HG02623 (cell line): ENCODE measurements at regions not wholly inside any gene's neighbourhood (a gene's known extent, or its start where the extent isn't known, plus 50 kb on each side); places are given as distances from the start of the nearest gene placed in this dataset.
"Not testable (repeated sequence)": the region's sequence is repeated elsewhere in the genome, so short reads cannot be mapped to it uniquely, and the experiment has no call there.

ENCODE experiments used
- ATAC-seq: cut with Tn5 transposase; IDR thresholded peaks from one replicate; pipeline ENCODE4 v1.9.1; 2021; ENCODE audit warnings: moderate library complexity; ENCODE audit not compliant: unreplicated experiment

DNA sequence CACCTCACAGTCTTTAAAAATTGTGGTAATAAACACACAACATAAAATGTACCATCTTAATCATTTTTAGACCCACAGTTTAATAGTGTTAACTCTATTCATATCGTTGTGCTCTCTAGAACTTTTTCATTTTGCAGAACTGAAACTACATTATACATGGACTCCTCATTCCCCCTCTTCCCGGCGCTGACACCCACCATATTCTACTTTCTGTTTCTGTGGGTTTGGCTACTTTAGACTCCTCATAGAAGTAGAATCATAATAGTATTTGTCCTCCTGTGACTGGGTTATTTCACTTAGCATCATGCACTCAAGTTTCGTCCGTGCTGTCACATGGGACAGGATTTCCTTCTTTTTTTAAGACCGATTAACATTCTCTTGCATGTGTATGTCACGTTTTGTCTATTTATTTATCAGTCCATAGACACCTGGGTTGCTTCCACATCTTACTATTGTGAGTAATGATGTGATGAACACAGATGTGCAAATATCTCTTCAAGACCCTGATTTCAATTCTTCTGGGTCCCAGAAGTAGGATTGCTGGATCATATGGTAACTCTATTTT, 62.9 kb upstream of the TMPRSS2 start:
- peak; percentile 61 for ATAC-seq

DNA sequence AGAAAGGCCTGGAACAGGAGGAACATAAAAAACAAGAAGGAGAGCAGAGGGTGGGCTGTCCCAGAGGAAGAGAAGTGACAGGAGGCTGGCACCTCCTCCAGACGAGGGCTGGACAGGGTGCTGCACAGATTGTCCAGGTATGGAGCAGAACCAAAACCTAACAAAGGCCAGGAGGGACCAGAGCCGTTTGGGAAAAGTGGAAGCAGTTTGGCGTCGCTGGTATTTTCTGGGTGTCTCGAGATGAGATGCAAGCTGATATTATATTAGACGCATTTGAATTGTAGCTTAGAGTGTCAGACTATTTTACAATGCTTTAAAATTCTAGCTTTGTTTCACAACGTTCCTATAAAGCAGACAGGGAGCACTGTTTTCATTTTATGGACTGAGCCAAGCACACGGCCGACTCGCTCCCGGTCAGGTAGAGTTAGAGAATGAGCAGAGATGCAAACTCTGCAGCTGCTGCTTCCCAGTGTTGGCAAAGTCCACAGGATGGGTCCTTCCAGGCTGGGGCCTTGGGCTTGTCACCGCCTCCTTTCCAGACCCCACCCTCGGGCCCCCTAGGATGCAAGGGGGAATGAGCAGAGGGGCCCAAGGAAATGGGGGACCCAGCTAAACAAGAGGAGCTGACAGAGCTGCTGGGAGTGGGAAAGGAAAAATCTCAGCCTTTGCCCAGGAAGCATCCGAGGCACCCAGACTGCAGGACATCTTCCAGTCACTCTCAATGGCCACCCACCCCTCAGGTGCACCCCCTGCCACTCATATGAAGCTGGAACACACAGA, 60.8 kb upstream of the TMPRSS2 start:
- ATAC-seq, result no peak

DNA sequence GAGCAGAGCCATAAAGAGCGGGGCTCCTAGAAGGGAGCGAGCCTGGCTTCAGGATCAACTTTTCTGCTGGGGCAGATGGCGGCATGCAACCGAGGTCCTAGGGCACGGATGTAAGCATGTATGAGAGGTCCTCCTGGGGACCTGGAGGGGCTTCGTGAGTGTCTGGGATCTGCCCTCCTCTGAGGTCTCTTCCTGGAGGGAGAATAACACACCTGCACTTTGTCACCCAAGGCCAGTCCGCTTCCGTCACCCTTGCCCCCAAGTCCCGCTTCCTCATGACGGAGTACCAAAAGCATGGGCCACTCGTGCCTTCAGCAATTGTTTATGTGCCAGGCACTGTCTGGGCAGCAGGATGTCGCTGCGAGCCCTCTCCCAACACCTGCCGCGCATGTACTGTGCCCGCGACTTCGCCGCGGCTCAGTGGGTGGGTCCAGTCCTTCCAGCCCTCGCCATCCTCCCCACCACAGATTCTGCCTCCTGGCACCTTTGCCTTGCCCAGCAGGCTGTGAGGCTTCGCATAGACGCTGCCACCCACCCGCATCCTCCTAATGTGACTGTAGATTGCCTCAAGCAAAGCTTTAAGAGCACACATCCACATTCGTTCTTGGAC, 60.0 kb upstream of the TMPRSS2 start:
- ATAC-seq, result no peak

DNA sequence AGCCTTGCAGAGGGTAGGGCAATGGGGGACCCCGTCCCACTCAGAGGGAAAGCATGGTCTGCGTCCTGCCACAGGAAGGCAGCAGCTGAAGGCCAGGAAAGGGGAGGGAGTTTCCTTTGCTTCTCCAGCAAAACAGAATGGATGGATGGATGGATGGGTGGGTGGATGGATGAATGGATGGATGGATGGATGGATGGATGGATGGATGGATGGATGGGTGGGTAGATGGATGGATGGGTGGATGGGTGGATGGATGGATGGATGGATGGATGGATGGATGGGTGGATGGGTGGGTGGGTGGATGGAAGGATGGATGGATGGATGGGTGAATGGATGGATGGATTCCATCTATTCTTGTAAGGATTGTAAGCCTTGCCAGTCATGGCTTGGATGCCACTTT, 59.3 kb upstream of the TMPRSS2 start:
- ATAC-seq, result not testable (repeated sequence)

DNA sequence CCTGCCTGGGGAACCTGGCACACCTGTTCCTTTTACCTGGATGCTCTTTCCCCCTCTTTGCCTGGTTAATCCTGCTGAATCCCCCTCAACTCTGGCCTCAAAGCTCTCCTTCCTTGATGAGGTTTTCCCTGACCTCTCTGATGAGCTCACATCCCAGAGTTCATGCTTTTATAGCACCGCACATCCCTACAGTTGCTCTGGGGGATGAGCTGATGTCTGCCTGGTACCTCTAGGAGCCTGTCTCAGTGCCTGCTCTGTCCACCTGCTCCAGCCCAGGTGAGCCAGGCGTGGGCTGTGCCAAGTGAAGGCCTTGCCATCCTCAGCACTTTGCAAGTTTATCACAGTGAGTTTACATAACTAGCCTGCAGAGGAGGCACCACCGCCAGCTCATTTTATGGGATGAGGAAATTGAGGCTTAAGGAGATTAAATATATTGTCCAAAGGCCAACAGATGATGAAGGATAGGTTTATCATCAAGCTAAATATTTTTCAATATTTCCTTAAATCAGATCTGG, 58.6 kb upstream of the TMPRSS2 start:
- ATAC-seq, result no peak

DNA sequence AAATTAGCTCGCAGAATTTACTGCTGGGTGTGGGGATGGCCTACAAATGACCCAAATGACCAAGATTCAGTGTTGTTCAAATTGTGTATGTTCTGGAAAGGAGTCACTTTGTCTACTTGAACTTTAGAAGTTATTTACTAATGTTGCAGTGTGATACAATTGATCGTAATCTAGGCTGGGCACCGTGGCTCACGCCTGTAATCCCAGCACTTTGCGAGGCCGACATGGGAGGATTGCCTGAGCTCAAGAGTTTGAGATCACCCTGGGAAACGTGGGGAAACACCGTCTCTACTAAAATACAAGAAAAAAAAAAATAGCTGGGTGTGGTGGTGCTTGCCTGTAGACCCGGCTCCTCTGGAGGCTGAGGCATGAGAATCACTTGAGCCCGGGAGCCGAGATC, 57.6 kb upstream of the TMPRSS2 start:
- no peak for ATAC-seq

DNA sequence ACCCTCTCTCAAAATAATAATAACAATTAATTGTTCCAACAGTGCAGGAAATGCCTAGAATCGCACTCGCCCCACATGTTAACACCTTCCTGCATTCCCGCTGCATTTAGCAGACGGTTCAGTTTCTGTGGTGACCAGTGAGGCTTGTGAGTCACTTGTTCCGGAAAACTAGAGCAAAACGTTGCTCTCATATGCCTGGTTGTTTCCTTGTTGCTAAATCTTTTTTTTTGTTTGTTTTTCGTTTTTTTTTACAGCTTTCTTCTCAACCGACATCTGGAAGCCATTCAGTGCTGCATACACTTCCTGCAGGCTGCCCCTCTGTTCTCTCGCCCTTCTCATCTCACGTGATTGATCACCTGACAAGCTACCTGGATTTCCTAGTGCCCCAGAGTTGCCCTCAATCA, 56.9 kb upstream of the TMPRSS2 start:
- ATAC-seq, result no peak

DNA sequence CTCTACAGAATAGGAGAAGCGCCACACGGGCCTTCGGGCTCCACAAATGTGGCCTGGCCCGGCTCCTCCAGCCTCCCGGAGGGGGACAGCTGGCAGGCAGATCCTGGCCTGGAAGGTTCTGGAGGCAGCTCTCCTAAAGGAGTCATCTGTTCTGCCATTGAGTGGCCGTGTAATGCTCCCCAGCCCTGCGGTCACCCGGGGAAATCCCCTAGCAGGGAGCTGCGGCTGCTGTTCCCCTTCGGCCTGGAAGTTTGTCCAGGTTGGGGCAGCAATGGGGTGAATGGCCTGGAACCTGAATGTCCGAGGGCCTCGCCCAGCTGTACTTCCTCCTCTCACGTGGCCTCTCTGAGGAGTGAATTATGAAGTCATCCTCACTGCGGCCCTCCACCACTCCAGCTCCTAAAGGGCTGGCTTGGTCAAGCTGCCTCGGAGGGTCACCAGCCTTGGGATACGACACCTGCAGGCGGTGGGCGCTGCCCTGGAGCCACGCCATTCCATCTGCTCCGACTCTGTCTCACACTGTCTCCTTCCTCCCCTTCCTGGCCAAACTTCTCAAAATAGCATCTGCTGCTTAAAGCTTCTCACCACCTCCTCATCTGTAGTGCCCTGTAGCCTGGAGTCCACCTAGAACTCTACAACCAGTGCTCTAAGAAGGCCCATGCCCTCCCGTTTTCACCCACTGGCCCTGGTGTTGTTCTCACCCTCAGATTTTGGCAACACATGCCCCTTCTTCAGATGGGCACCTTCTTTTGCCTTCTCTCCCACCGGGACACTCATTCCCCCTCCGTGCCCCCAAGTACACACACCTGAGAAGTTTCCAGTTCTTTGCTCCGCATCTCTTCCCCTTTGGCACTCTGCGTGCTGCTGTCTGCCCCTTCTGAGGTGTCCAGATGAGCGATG, 54.4 kb upstream of the TMPRSS2 start:
- no peak for ATAC-seq

DNA sequence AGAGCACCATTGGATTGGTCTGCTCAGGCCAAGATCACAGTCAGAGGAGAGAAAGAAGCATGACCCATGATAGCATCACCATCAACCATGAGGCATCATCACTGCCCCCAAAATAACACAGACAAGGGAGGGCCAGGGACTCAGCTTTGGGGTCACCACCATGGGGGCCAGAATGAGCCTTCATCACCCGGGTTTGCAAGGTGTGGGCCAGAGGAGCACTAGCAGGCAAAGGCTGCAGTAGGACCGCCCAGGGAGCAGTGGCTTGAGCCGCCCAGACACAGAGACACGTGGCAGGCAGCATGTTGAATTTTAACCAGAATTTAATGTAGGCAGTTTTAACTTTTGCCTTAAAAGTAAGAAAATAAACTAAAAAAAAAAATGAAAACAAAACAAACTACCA, 53.7 kb upstream of the TMPRSS2 start:
- ATAC-seq, result no peak

DNA sequence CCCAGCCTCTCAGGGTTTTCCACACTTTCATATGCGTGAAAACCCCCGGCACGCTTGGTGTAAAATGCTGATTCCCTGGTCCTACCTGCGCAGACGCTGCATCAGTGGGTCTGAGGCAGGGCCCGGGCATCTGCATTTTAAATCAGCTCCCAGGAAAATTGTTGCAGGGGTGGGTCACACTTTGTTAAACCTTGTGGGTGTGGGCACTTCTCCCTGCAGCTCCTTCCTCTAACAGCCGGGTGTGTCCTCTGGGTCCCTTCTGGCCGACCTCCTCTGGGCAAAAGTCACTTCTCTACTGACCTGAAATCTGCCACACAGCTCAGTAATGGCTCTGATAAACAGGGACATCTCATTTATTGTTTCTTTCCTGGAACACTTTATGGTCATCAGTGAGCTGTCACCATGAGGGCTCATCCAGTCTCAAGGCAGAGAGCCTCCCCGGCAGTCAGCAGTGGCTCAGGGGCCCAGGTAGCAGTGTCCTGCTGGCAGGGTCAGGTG, 52.8 kb upstream of the TMPRSS2 start:
- no peak for ATAC-seq

DNA sequence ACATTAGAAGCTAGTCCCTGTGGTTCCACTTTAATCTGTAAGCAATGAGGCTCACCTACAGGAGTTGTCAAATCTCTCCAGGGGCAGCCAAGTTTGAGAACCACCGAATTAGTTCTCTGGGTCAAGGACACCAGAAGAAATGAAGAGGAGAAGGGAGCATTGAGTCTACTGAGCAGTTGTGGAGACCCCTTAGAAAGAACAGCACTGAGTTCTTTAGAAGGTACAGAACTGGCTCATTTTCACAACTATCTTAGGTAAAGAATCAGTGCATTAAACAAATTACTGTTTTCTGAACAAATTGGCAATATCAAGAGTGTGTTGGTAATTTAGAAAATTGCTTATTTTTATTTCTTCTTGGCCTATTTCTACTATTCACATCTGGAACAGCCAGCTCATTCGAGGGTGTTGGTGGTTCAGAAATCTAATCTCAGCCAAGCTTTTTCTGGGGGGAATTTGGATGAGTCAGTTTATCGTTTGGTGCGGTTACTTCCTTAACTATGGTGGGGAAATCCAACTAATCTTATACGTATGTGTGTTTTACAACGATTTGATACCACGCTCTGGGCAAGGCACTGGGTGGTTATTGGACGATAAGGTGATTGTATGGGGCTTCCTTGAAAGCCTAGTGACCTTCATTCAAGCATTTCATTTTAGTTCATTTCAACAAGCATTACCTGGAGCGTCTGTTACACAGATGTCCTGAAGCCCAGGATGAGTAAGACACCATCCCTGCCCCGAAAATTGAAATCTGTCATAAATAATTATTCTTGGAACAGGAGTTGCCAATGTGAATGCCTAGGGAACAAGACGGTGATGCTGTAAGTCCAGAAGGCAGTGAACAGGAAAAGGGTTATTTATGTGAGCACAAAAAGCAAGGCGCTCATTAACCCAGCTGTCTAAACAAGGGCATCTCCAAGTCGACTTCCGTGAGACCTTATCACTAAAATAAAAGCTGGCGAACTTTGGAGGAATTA, 52.0 kb upstream of the TMPRSS2 start:
- ATAC-seq, result no peak

DNA sequence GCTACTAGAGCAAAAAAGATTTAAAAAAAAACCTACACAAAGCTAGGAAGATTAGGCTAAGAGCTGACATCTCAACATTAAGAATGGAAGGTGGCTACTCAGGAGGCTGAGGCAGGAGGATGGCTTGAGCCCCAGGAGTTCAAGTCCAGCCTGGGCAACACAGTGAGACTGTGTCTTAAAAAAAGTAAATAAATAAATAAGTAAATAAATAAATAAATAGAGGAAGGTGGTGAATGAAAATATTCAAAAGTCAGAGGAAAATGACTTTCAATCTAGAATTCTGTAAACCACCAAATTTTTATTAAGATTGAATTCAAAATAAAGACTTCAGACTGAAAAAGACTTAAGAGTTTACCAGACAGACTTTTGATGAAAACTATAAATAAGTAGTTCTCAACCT, 50.9 kb upstream of the TMPRSS2 start:
- ATAC-seq, result no peak

DNA sequence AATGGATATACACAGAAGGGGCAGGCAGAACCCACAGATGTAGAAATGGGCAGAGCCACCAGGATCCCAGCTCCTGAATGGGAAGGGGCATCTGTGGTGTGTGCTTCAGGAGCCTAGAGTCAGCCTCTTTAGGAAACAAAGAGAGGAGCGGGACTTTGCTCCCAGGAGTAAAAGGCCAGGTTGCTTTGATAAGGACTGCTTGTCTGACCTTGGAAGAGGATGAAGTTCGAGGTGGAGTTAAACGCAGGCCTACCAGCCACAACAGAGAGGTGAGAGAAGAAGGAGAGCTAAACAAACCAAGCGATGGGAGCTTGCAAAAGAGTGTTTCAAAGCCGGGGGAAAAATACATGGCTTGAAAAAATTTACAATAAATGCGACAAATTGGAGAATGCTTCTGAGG, 49.9 kb upstream of the TMPRSS2 start:
- no peak for ATAC-seq
